GM18508 (cell line): ENCODE measurements at regions not wholly inside any gene's neighbourhood (a gene's known extent, or its start where the extent isn't known, plus 50 kb on each side); places are given as distances from the start of the nearest gene placed in this dataset.
"Not testable (repeated sequence)": the region's sequence is repeated elsewhere in the genome, so short reads cannot be mapped to it uniquely, and the experiment has no call there.

Experiments used
- ATAC-seq: cut with Tn5 transposase; IDR thresholded peaks from one replicate; pipeline ENCODE4 v1.9.1; 2021; ENCODE audit warnings: moderate number of reproducible peaks; ENCODE audit not compliant: insufficient read depth, unreplicated experiment

DNA sequence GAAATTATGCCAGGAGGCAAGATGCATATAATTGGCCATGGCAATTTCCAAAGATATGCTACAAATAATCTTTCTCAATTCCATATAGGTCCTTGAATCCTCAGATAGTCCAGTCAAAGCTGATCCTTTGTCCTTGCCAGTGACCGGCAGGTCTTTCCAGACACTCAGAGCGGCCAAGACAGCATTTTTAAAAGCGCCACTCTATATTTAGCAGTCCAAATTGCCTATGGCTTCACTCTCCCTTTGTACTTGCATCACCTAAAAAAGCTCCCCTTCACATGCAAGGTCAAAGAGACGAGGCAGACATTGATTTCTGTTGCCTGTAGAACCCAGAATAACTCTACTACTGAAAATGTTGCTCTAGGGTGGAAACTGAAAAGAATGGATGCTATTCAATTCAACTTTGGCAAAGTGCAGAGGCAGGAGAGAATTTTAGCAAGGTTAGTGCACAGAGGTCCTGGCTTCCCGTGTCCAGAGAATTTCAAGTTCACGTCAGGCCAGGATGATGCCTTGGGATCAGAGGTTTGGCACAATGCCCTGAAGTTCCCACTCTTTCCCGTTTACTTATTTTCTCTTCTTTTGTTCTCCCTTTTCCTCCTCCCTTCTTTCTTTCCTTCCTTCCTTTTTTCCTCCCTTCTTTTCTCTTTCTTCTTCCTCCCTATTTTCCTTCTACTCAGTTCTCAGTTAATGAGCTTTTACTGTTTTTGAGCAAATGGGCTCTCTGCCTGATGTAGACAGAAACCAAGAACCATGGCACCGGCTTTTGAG lies 108.5 kb downstream of the KCNK1 start:
- ATAC-seq: no peak

GRCh38 chr1:233723387-233723786 lies 109.5 kb downstream of the KCNK1 start:
- no peak for ATAC-seq

DNA sequence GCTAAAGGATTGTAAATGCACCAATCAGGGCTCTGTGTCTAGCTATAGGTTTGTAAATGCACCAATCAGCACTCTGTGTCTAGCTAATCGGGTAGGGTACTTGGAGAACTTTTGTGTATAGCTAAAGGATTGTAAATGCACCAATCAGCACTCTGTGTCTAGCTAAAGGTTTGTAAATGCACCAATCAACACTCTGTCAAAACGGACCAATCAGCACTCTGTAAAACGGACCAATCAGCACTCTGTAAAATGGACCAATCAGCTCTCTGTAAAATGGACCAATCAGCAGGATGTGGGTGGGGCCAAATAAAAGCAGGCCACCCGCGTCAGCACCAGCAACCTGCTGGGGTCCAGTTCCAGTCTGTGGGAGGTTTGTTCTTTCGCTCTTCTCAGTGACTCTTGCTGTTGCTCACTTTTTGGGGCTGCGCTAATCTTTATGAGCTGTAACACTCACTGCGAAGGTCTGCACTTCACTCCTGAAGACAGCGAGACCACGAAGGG lies 110.3 kb downstream of the KCNK1 start:
- ATAC-seq: not testable (repeated sequence)

DNA sequence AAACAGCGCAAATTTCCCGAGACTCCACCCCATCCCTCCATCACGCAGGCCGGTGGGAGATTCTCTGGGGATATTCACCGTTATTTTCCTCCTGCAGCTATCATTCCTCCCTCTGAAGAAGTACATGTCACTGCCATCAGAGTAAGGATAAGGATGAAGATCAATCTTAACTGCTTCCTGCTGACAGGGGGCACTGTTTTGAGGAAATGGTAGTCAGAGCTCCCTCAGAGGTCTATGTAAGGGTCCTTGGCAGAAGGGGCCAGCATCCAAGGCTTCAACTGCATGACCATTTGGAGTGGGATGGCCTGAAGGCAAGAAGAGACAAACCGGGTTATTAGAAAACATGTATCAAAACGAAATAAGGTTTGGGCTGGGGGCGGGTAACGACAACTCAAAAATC lies 111.5 kb downstream of the KCNK1 start:
- no peak for ATAC-seq

- no peak for ATAC-seq
Measured at GRCh38 chr1:233728721-233729120, 114.8 kb downstream of the KCNK1 start.

DNA sequence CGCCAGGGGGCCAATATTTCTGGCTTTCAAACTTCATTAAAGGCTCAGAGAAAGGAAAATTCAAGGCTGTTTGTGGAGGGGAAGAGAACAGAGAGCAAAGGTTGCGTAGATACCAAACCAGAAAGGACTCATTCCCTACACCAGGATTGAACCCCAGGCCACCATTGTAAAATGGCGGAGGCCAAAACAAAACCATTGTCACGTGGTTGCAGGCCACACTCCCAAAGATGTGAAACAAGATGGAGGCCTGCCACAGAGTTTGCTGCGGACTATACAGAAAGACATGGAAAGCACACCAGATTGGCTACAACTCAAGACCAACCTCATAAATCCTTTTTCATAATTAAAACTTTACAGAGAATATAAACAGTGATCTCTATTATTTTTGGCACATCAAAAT lies 116.5 kb downstream of the KCNK1 start:
- no peak for ATAC-seq

DNA sequence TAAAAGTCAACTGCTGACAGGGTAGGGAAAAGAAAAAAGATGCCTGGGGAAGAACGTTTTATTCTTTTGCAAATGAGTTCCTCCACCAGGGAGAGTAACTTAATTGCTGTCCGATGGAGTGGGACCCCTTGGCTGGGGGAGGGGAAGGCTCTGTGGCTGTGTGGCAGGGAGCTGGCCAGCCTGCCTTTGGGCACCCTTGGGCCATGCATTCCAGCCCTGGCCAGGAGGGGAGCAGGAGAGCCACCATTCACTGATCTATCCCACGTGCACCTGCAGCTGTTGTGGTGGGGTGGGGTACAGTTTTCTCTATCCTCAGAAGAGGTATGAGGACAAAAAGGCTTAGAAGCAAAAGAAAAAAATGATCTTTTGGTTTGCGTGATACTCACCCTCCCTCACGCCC lies 116.9 kb downstream of the KCNK1 start:
- no peak for ATAC-seq

DNA sequence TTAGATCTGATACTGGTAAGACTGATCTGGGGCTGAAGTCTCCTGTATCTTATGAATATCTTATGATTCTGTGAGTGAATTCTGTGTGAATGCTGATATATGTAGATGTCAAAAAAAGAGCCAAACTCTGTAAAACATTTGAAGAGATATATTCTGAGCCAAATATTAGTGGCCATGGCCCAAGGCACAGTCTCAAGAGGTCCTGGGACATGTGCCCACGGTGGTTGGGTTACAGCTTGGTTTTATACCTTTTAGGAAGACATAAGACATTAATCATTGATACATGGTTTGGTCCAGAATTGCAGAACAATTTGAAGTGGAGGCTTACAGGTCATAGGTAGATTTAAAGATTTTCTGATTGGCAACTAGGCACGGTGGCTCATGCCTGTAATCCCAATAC lies 118.3 kb downstream of the KCNK1 start:
- ATAC-seq: no peak

DNA sequence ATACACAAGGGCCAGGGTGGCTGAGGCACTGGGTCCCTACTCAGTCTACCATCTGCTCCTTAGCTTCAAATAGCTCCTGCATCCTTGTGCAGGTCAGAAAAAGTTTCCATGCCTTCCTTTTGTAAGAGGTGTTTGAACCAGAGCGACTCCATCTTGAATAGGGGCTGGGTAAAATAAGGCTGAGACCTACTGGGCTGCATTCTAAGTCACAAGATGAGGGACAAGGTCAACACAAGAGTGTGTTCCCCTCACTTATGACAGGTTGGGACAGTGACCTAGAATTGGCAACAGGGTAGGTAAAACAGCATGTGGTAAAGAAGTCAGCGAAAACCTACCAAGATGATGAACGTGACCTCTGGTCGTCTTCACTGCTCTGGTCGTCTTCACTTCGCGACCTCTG lies 120.5 kb downstream of the KCNK1 start:
- ATAC-seq: no peak

GRCh38 chr1:233735331-233735730 lies 121.4 kb downstream of the KCNK1 start:
- no peak for ATAC-seq

DNA sequence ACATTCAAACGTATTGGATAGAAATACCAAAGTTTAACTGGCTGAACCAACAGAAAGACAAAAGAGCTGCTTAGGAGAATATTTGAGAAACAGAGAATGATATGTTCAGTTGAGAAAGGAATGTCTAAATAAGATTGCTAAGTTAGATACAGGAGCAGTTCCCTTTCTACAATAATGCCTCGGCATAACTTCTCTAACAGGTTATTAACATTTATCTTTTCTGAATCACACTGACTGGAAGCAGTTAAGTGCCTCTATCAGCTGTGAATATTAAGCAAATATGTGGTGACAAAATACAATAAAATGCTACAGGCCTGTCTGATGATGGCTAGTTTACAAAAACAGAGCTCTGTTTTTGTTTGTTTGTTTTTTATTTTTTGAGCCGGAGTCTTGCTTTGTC lies 121.9 kb downstream of the KCNK1 start:
- no peak for ATAC-seq

DNA sequence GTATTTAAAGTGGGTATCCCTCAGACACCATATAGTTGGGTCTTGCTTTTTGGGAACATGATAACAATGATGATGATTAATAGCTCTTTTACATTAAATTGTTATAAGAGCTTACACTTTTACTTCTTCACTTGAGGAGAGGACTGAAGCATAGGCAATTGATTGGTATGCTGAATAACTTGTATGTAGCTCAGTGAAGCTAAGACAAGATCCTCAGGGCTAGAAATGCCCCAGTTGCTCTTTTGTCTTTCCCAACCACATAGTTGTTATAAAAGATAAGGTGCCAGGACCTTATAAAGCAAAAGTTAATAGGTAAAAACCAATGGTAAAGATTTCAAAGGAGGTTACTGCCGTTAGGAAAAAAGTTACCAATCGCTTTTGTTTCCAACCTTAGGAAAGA lies 123.4 kb downstream of the KCNK1 start:
- no peak for ATAC-seq

- ATAC-seq: no peak
Measured at GRCh38 chr1:233738396-233738795, 124.5 kb downstream of the KCNK1 start.

GRCh38 chr1:233738850-233739249 lies 124.9 kb downstream of the KCNK1 start:
- ATAC-seq: no peak

GRCh38 chr1:233744779-233745513 lies 131.0 kb downstream of the KCNK1 start:
- ATAC-seq: no peak

DNA sequence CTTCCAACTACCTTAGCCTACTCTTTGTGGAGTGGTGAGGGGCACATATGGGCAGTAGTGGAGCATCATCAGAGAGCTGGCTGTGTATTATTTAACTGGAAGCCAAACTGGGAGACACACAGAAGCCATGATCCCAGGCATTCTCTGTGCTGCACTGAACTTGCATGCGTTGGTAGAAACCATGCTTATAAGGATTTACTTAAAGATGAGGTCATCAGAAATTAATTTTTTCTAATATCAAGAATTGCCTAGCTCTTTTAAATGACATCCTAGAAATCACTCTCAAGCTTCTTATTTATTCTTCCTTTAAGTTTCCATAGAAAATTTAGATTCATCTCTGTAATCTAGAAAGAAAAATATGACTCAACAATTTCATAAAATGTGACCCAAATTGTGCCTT lies 136.2 kb downstream of the KCNK1 start:
- no peak for ATAC-seq

DNA sequence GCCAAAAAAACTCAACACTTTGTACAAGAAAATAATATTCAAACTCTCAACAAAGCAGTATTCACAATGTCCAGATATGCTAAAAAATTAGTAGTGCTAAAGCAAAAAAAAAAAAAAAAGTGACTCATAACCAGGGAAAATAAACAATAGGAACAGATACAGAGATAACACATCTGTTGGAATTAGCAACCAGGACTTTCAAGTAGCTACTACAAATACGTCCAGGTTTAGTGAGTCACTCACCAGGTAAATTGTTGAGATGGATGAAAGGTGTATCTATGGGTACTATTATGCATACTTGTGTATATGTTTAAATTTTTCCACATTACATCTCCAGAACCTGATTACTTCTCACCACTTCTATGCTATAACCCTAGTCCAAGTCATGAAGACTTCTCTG lies 144.8 kb upstream of the SLC35F3 start:
- ATAC-seq: no peak

- ATAC-seq: not testable (repeated sequence)
Measured at GRCh38 chr1:233764304-233764703, 140.2 kb upstream of the SLC35F3 start.

GRCh38 chr1:233777566-233777965 lies 126.9 kb upstream of the SLC35F3 start:
- ATAC-seq: no peak

DNA sequence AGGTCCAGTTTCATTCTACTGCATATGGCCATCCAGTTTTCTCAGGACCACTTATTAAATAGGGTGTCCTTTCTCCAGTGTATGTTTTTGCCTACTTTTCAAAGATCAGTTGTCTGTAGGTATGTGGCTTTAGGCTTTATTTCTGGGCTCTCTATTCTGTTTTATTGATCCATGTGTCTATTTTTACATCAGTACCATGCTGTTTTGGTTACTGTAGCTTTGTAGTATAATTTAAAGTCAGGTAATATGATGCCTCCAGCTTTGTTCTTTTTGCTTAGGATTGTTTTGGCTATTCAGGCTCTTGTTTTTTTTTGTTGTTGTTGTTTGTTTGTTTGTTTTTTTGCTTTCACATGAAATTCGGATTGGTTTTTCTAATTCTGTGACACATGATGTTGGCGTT lies 124.4 kb upstream of the SLC35F3 start:
- no peak for ATAC-seq

- no peak for ATAC-seq
Measured at GRCh38 chr1:233782937-233783586, 121.4 kb upstream of the SLC35F3 start.
